GM18502 (cell line): ENCODE measurements at regions not wholly inside any gene's neighbourhood (a gene's known extent, or its start where the extent isn't known, plus 50 kb on each side); places are given as distances from the start of the nearest gene placed in this dataset.
"Not testable (repeated sequence)": the region's sequence is repeated elsewhere in the genome, so short reads cannot be mapped to it uniquely, and the experiment has no call there.

Source experiments
- ATAC-seq: cut with Tn5 transposase; IDR thresholded peaks from one replicate; pipeline ENCODE4 v1.9.1; 2021; ENCODE audit warnings: mild to moderate bottlenecking; ENCODE audit not compliant: unreplicated experiment, poor library complexity

- ATAC-seq = no peak
These were observed 95.7 kb upstream of the TSHZ3 start for GRCh38 chr19:31444931-31445330.

- ATAC-seq = no peak
These were observed 96.2 kb upstream of the TSHZ3 start for GRCh38 chr19:31445406-31445805.

- ATAC-seq = no peak
These were observed 99.0 kb upstream of the TSHZ3 start for GRCh38 chr19:31448221-31448657.

GRCh38 chr19:31449379-31449778, 100.1 kb upstream of the TSHZ3 start:
- ATAC-seq = no peak

GRCh38 chr19:31450696-31451095, 101.5 kb upstream of the TSHZ3 start:
- ATAC-seq = no peak

- ATAC-seq = no peak
These were observed 102.6 kb upstream of the TSHZ3 start for GRCh38 chr19:31451686-31452330.

- ATAC-seq = no peak
These were observed 110.2 kb upstream of the TSHZ3 start for GRCh38 chr19:31459430-31459829.

- ATAC-seq = no peak
These were observed 112.7 kb upstream of the TSHZ3 start for GRCh38 chr19:31461814-31462539.

GRCh38 chr19:31470229-31470939, 121.1 kb upstream of the TSHZ3 start:
- ATAC-seq = no peak

GRCh38 chr19:31470952-31471351, 121.7 kb upstream of the TSHZ3 start:
- no peak for ATAC-seq

- no peak for ATAC-seq
These were observed 129.0 kb upstream of the TSHZ3 start for GRCh38 chr19:31478241-31478640.

- no peak for ATAC-seq
These were observed 134.1 kb upstream of the TSHZ3 start for GRCh38 chr19:31483226-31483857.

- ATAC-seq = not testable (repeated sequence)
These were observed 135.7 kb upstream of the TSHZ3 start for GRCh38 chr19:31484858-31485410.

GRCh38 chr19:31485472-31485871, 136.2 kb upstream of the TSHZ3 start:
- no peak for ATAC-seq

- ATAC-seq = no peak
These were observed 142.0 kb upstream of the TSHZ3 start for GRCh38 chr19:31491242-31491641.

GRCh38 chr19:31492050-31492449, 142.8 kb upstream of the TSHZ3 start:
- no peak for ATAC-seq

GRCh38 chr19:31496076-31496475, 146.8 kb upstream of the TSHZ3 start:
- ATAC-seq = no peak

- ATAC-seq = no peak
These were observed 148.5 kb upstream of the TSHZ3 start for GRCh38 chr19:31497709-31498108.

- no peak for ATAC-seq
These were observed 149.5 kb upstream of the TSHZ3 start for GRCh38 chr19:31498781-31499180.
